M059J (cell line): ENCODE measurements at regions not wholly inside any gene's neighbourhood (a gene's known extent, or its start where the extent isn't known, plus 50 kb on each side); places are given as distances from the start of the nearest gene placed in this dataset.

Source experiments
- DNase-seq: peaks from one replicate; pipeline ENCODE4 v3.0.0-alpha.2; 2012; ENCODE audit warnings: low read depth

- no peak for DNase-seq
These were observed 154.8 kb downstream of the SALL1 start for GRCh38 chr16:50996166-50996829.

GRCh38 chr16:50994995-50995394 is 156.1 kb downstream of the SALL1 start:
- no peak for DNase-seq

GRCh38 chr16:50992350-50993032 is 158.6 kb downstream of the SALL1 start:
- DNase-seq: no peak

- no peak for DNase-seq
These were observed 159.6 kb downstream of the SALL1 start for GRCh38 chr16:50991436-50991835.

- DNase-seq: no peak
These were observed 160.1 kb downstream of the SALL1 start for GRCh38 chr16:50991006-50991405.

GRCh38 chr16:50989047-50989446 is 162.0 kb downstream of the SALL1 start:
- no peak for DNase-seq

- DNase-seq: no peak
These were observed 162.6 kb downstream of the SALL1 start for GRCh38 chr16:50988441-50988840.

GRCh38 chr16:50986453-50986852 is 164.6 kb downstream of the SALL1 start:
- DNase-seq: no peak

GRCh38 chr16:50985733-50986132 is 165.3 kb downstream of the SALL1 start:
- no peak for DNase-seq

GRCh38 chr16:50984688-50985087 is 166.4 kb downstream of the SALL1 start:
- no peak for DNase-seq

- no peak for DNase-seq
These were observed 168.3 kb downstream of the SALL1 start for GRCh38 chr16:50982808-50983207.

- no peak for DNase-seq
These were observed 169.1 kb downstream of the SALL1 start for GRCh38 chr16:50981951-50982350.

GRCh38 chr16:50980666-50981065 is 170.4 kb downstream of the SALL1 start:
- no peak for DNase-seq

GRCh38 chr16:50979806-50980620 is 171.1 kb downstream of the SALL1 start:
- DNase-seq: no peak

GRCh38 chr16:50977138-50977537 is 173.9 kb downstream of the SALL1 start:
- no peak for DNase-seq

- DNase-seq: peak; percentile 30
These were observed 176.5 kb downstream of the SALL1 start for GRCh38 chr16:50974438-50975036.

GRCh38 chr16:50972876-50973275 is 178.2 kb downstream of the SALL1 start:
- peak; percentile 69 for DNase-seq

- DNase-seq: no peak
These were observed 180.8 kb downstream of the SALL1 start for GRCh38 chr16:50970281-50970680.

- no peak for DNase-seq
These were observed 183.1 kb downstream of the SALL1 start for GRCh38 chr16:50967827-50968612.

- no peak for DNase-seq
These were observed 186.6 kb downstream of the SALL1 start for GRCh38 chr16:50964491-50964890.

- DNase-seq: no peak
These were observed 189.1 kb downstream of the SALL1 start for GRCh38 chr16:50961952-50962351.
